Endothelial cell of umbilical vein (primary cell): ENCODE measurements at regions not wholly inside any gene's neighbourhood (a gene's known extent, or its start where the extent isn't known, plus 50 kb on each side); places are given as distances from the start of the nearest gene placed in this dataset.

Experiments used
- BruUV-seq: library from RNA; stranded (reverse); fragments of 400-500 nt; replicated peaks from 2 replicates; lab custom pipeline; 2021; lab: Mats Ljungman, UMichigan
- CTCF ChIA-PET: fragments of 300-600, 350-600 bp; sonication (Branson Sonifier 250); formaldehyde crosslinking; loops from one replicate; lab custom pipeline; 2021; ENCODE audit warnings: antibody characterized with exemption, inconsistent platforms; lab: Charles Lee
- POLR2A ChIA-PET: fragments of 300-600, 350-600 bp; sonication (Branson Sonifier 250); formaldehyde crosslinking; loops from one replicate; lab custom pipeline; 2021; ENCODE audit warnings: antibody characterized with exemption, inconsistent platforms; lab: Charles Lee
- DNase-seq: peaks from one replicate; pipeline ENCODE4 v3.0.0-alpha.2; 2011; ENCODE audit warnings: low read depth, low spot score
- FAIRE-seq: peaks from 2 replicates; lab custom pipeline; 2011; peaks lifted over from hg19 to GRCh38; lab: Jason Lieb, UNC
- H2AFZ ChIP-seq: 2 replicates; pipeline ENCODE4 v1.6.0; 2012; ENCODE audit warnings: low read depth, low read length, control low read depth, inconsistent platforms
- H3K27ac ChIP-seq: 2 replicates; pipeline ENCODE4 v1.5.1; 2011; ENCODE audit warnings: low read depth, mild to moderate bottlenecking, control low read depth, low read length, moderate library complexity; ENCODE audit not compliant: insufficient read depth
- H3K27me3 ChIP-seq, 2 experiments: 2 replicates each; pipeline versions ENCODE4 v1.6.0 to v1.6.1; 2011; ENCODE audit warnings: low read length in 2 of 2, mixed read lengths in 1 of 2; ENCODE audit not compliant: control insufficient read depth in 2 of 2, insufficient read depth in 2 of 2
- H3K36me3 ChIP-seq, 2 experiments: 2 replicates in 1 of 2; 3 replicates in 1 of 2; pipeline ENCODE4 v1.5.1; 2011; ENCODE audit warnings: low read length in 2 of 2, mild to moderate bottlenecking in 1 of 2, moderate library complexity in 1 of 2; ENCODE audit not compliant: control insufficient read depth in 2 of 2, insufficient read depth in 2 of 2; ENCODE audit errors: extremely low read depth in 1 of 2
- H3K4me1 ChIP-seq: 3 replicates; pipeline ENCODE4 v1.5.1; 2011; ENCODE audit warnings: mild to moderate bottlenecking, low read length; ENCODE audit not compliant: control insufficient read depth, insufficient read depth; ENCODE audit errors: extremely low read depth
- H3K4me2 ChIP-seq: 2 replicates; pipeline ENCODE4 v1.6.1; 2011; ENCODE audit warnings: low read length, control low read depth, mixed read lengths; ENCODE audit not compliant: insufficient read depth
- H3K4me3 ChIP-seq, 3 experiments: fragments of 200-600 bp in 1 of 3; sonication (generic), shearing (Covaris generic) in 1 of 3; replicated peaks in 1 of 3; 2 replicates each; pipeline ENCODE4 v1.5.1; 2011 to 2016; ENCODE audit warnings: control low read depth in 3 of 3, low read length in 3 of 3, mild to moderate bottlenecking in 2 of 3, inconsistent platforms in 1 of 3, low read depth in 1 of 3, moderate library complexity in 1 of 3; ENCODE audit not compliant: insufficient read depth in 1 of 3
- H3K79me2 ChIP-seq: 2 replicates; pipeline ENCODE4 v1.6.0; 2012; ENCODE audit warnings: low read length, inconsistent platforms; ENCODE audit not compliant: control insufficient read depth, insufficient read depth
- H3K9ac ChIP-seq: replicated peaks from 2 replicates; pipeline ENCODE3; 2011; ENCODE audit warnings: low read length, control low read depth; ENCODE audit not compliant: insufficient read depth; ENCODE audit errors: extremely low read depth
- H3K9me1 ChIP-seq: replicated peaks from 3 replicates; pipeline ENCODE4 v1.6.0; 2011; ENCODE audit warnings: mild to moderate bottlenecking, low read length; ENCODE audit not compliant: control insufficient read depth, insufficient read depth; ENCODE audit errors: extremely low read depth
- H3K9me3 ChIP-seq: replicated peaks from 2 replicates; pipeline ENCODE4 v1.5.1; 2012; ENCODE audit warnings: low read length, inconsistent platforms; ENCODE audit not compliant: control insufficient read depth, insufficient read depth
- H4K20me1 ChIP-seq: replicated peaks from 2 replicates; pipeline ENCODE3; 2011; ENCODE audit warnings: mild to moderate bottlenecking, low read length; ENCODE audit not compliant: control insufficient read depth, insufficient read depth; ENCODE audit errors: extremely low read depth
- EZH2 ChIP-seq: IDR thresholded peaks from 2 replicates; pipeline ENCODE4 v1.6.1; 2012; ENCODE audit warnings: borderline replicate concordance, low read depth, mild to moderate bottlenecking, moderate library complexity, low read length, inconsistent platforms; ENCODE audit not compliant: severe bottlenecking
- GATA2 ChIP-seq: IDR thresholded peaks from 2 replicates; pipeline ENCODE4 v1.7.0; 2011; ENCODE audit warnings: low read depth, mild to moderate bottlenecking, moderate library complexity, mixed read lengths, low read length; ENCODE audit not compliant: insufficient read length, insufficient read depth
- MYC ChIP-seq: IDR thresholded peaks from one replicate; pipeline ENCODE4 v1.6.1; 2011; ENCODE audit warnings: mild to moderate bottlenecking, low read depth, low read length
- dilution Hi-C: fragments of 300-500 bp; cut with MboI; formaldehyde crosslinking; loops from one replicate; pipeline ENCODE4 v1.15.0; 2019; ENCODE audit warnings: low sequenced_read_pairs; ENCODE audit not compliant: extremely low pct_ligation_motif_present
- intact Hi-C: fragments of 100-400 bp; cut with micrococcal nuclease; formaldehyde crosslinking; loops from one replicate; pipeline ENCODE4 v1.10.0; 2022

- no peak overlapping the region for H2AFZ ChIP-seq
- H3K27ac ChIP-seq = no peak overlapping the region
- ChIA-PET POLR2A (no interaction called here), CTCF (interaction anchor here (0.7 kb wide), 1 partner anchor 12 kb away, joined by 3 read pairs; no protein-coding TSS in a partner anchor)
- no peak overlapping the region for H3K4me2 ChIP-seq
- FAIRE-seq = no peak
- intact Hi-C loops = no loop called here
- H3K4me1 ChIP-seq = peaks cover 6% of the 10 kb centered on the region
- no peak for DNase-seq
- BruUV-seq = no TSS peak
- dilution Hi-C loops = no loop called here
- H3K36me3 ChIP-seq = no peaks in the 10 kb centered on the region
- H3K79me2 ChIP-seq = no peaks in the 10 kb centered on the region
- no peaks in the 10 kb centered on the region for H3K9me1 ChIP-seq
- H4K20me1 ChIP-seq = no peaks in the 10 kb centered on the region
- no peaks in the 10 kb centered on the region for H3K27me3 ChIP-seq
- no peak overlapping the region for H3K9ac ChIP-seq
- TF ChIP-seq MYC = no peak
- H3K9me3 ChIP-seq = no peaks in the 10 kb centered on the region
- H3K4me3 ChIP-seq = no peak overlapping the region
Observed at GRCh38 chr2:45318686-45319085, 292.4 kb downstream of the SRBD1 start.

- H3K36me3 ChIP-seq = no peaks in the 10 kb centered on the region
Observed at GRCh38 chr2:45316576-45317338, 294.3 kb downstream of the SRBD1 start.

More at GRCh38 chr2:45316576-45317338, 294.3 kb downstream of the SRBD1 start:
- no peaks in the 10 kb centered on the region for H4K20me1 ChIP-seq
- dilution Hi-C loops = no loop called here
- no peak for TF ChIP-seq EZH2
- no peak for TF ChIP-seq GATA2
- H3K79me2 ChIP-seq = no peaks in the 10 kb centered on the region
- H3K4me2 ChIP-seq = no peak overlapping the region
- no peaks in the 10 kb centered on the region for H3K27me3 ChIP-seq
- intact Hi-C loops = no loop called here
- H2AFZ ChIP-seq = no peak overlapping the region
- no peak overlapping the region for H3K4me3 ChIP-seq
- H3K4me1 ChIP-seq = no peaks in the 10 kb centered on the region
- FAIRE-seq = no peak
- ChIA-PET CTCF (interaction anchor here (1.4 kb wide), 1 partner anchor 11 kb away, joined by 4 read pairs; no protein-coding TSS in a partner anchor), POLR2A (no interaction called here)
- no peak for DNase-seq
- no peak overlapping the region for H3K27ac ChIP-seq
- no peaks in the 10 kb centered on the region for H3K9me1 ChIP-seq
- BruUV-seq = no TSS peak
- no peaks in the 10 kb centered on the region for H3K9me3 ChIP-seq
- no peak overlapping the region for H3K9ac ChIP-seq
